ENCODE measurements at regions not wholly inside any gene's neighbourhood (a gene's known extent, or its start where the extent isn't known, plus 50 kb on each side); places are given as distances from the start of the nearest gene placed in this dataset.

- TF ChIP-seq CTCF (IDR thresholded peaks at IDR 0.05; ENCODE audit: borderline replicate concordance, extremely low read depth, insufficient read depth), result no peak
- DNase-seq (no peak), FAIRE-seq (no peak)
- no peaks in the 10 kb centered on the region for H3K4me1 ChIP-seq (ENCODE audit: control insufficient read depth in 2 of 3, insufficient read depth in 2 of 3, low read depth in 1 of 3, low read length in 3 of 3)
- H3K4me3 ChIP-seq (ENCODE audit: low read length in 3 of 3), result no peak overlapping the region
- H3K9me3 ChIP-seq (ENCODE audit: control insufficient read depth in 2 of 3, insufficient read depth in 1 of 3, low read length in 3 of 3), result no peaks in the 10 kb centered on the region
- no peak overlapping the region for H3K27ac ChIP-seq (ENCODE audit: low read depth in 2 of 2, low read length in 2 of 2)
- intact Hi-C loops (cut with DNase I), result no loop called here
- H3K27me3 ChIP-seq (ENCODE audit: control insufficient read depth, insufficient read depth, low read length), result no peaks in the 10 kb centered on the region
- H3K9ac ChIP-seq (ENCODE audit: low read length in 3 of 3), result no peak overlapping the region
- H3K36me3 ChIP-seq (ENCODE audit: control insufficient read depth in 2 of 3, insufficient read depth in 3 of 3, low read length in 3 of 3), result no peaks in the 10 kb centered on the region
Observed at GRCh38 chr18:22549260-22549937, 131.7 kb upstream of the CTAGE1 start.

GRCh38 chr18:22550366-22550765, 132.7 kb upstream of the CTAGE1 start:
- Histone ChIP-seq H3K9ac (ENCODE audit: low read length in 3 of 3) (no peak overlapping the region), H3K27ac (ENCODE audit: low read depth in 2 of 2, low read length in 2 of 2) (no peak overlapping the region), H3K4me1 (ENCODE audit: control insufficient read depth in 2 of 3, insufficient read depth in 2 of 3, low read depth in 1 of 3, low read length in 3 of 3) (no peaks in the 10 kb centered on the region), H3K4me3 (ENCODE audit: low read length in 3 of 3) (no peak overlapping the region), H3K27me3 (ENCODE audit: control insufficient read depth, insufficient read depth, low read length) (no peaks in the 10 kb centered on the region), H3K9me3 (ENCODE audit: control insufficient read depth in 2 of 3, insufficient read depth in 1 of 3, low read length in 3 of 3) (no peaks in the 10 kb centered on the region), H3K36me3 (ENCODE audit: control insufficient read depth in 2 of 3, insufficient read depth in 3 of 3, low read length in 3 of 3) (no peaks in the 10 kb centered on the region)
- TF ChIP-seq CTCF (IDR thresholded peaks at IDR 0.05; ENCODE audit: borderline replicate concordance, extremely low read depth, insufficient read depth), result no peak
- FAIRE-seq (no peak), DNase-seq (no peak)
- intact Hi-C loops (cut with DNase I), result no loop called here

- FAIRE-seq, result no peak
- intact Hi-C loops (cut with DNase I), result no loop called here
- Histone ChIP-seq H3K4me1 (ENCODE audit: control insufficient read depth in 2 of 3, insufficient read depth in 2 of 3, low read depth in 1 of 3, low read length in 3 of 3) (no peaks in the 10 kb centered on the region), H3K27ac (ENCODE audit: low read depth in 2 of 2, low read length in 2 of 2) (no peak overlapping the region), H3K9ac (ENCODE audit: low read length in 3 of 3) (no peak overlapping the region), H3K4me3 (ENCODE audit: low read length in 3 of 3) (no peak overlapping the region), H3K9me3 (ENCODE audit: control insufficient read depth in 2 of 3, insufficient read depth in 1 of 3, low read length in 3 of 3) (no peaks in the 10 kb centered on the region), H3K36me3 (ENCODE audit: control insufficient read depth in 2 of 3, insufficient read depth in 3 of 3, low read length in 3 of 3) (no peaks in the 10 kb centered on the region), H3K27me3 (ENCODE audit: control insufficient read depth, insufficient read depth, low read length) (no peaks in the 10 kb centered on the region)
- TF ChIP-seq CTCF (IDR thresholded peaks at IDR 0.05; ENCODE audit: borderline replicate concordance, extremely low read depth, insufficient read depth), result no peak
- DNase-seq, result no peak
Observed at GRCh38 chr18:22550861-22551260, 133.1 kb upstream of the CTAGE1 start.
